OCI-LY3 (cell line): ENCODE measurements at regions not wholly inside any gene's neighbourhood (a gene's known extent, or its start where the extent isn't known, plus 50 kb on each side); places are given as distances from the start of the nearest gene placed in this dataset.

Source experiments
- EZH2phosphoT487 ChIP-seq: fragments of 200-600 bp; shearing (Covaris generic); IDR thresholded peaks from 2 replicates; pipeline ENCODE4 v1.6.1; 2018; ENCODE audit warnings: antibody characterized with exemption, mixed run types, low read depth
- TF ChIP-seq, protein P1 (sequence below): fragments of 200-600, 300-600 bp; sonication (generic); IDR thresholded peaks from 2 replicates; pipeline ENCODE4 v1.5.1; 2014; ENCODE audit warnings: antibody characterized with exemption, low read length, low read depth

- TF ChIP-seq, protein P1, sequence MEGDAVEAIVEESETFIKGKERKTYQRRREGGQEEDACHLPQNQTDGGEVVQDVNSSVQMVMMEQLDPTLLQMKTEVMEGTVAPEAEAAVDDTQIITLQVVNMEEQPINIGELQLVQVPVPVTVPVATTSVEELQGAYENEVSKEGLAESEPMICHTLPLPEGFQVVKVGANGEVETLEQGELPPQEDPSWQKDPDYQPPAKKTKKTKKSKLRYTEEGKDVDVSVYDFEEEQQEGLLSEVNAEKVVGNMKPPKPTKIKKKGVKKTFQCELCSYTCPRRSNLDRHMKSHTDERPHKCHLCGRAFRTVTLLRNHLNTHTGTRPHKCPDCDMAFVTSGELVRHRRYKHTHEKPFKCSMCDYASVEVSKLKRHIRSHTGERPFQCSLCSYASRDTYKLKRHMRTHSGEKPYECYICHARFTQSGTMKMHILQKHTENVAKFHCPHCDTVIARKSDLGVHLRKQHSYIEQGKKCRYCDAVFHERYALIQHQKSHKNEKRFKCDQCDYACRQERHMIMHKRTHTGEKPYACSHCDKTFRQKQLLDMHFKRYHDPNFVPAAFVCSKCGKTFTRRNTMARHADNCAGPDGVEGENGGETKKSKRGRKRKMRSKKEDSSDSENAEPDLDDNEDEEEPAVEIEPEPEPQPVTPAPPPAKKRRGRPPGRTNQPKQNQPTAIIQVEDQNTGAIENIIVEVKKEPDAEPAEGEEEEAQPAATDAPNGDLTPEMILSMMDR: peak; percentile 6; the same call in 1 of the 2 replicates
- TF ChIP-seq EZH2phosphoT487: no peak
These were observed 117.6 kb upstream of the IGSF10 start for GRCh38 chr3:151578495-151578894.
